CD14-positive monocyte (primary cell): ENCODE measurements at regions not wholly inside any gene's neighbourhood (a gene's known extent, or its start where the extent isn't known, plus 50 kb on each side); places are given as distances from the start of the nearest gene placed in this dataset.

Experiments
- DNase-seq, 3 donors: peaks; one replicate each; pipeline ENCODE4 v3.0.0-alpha.2; 2011 to 2022
- H2AFZ ChIP-seq: 2 replicates; pipeline ENCODE4 v1.6.0; 2012; ENCODE audit warnings: mild to moderate bottlenecking, low read depth, low read length, inconsistent platforms; ENCODE audit not compliant: insufficient read depth, poor library complexity, severe bottlenecking
- H3K27ac ChIP-seq, 2 donors: 1 replicate in 1 of 2; 2 replicates in 1 of 2; pipeline ENCODE4 v1.5.1; 2012 to 2013; ENCODE audit warnings: low read length in 2 of 2, control low read depth in 1 of 2, inconsistent platforms in 1 of 2, low read depth in 1 of 2, mild to moderate bottlenecking in 1 of 2
- H3K27me3 ChIP-seq, 2 donors: one replicate each; pipeline versions ENCODE4 v1.6.0 to v1.6.1; 2011 to 2013; ENCODE audit warnings: low read length in 2 of 2; ENCODE audit not compliant: control insufficient read depth in 2 of 2, insufficient read depth in 2 of 2
- H3K36me3 ChIP-seq, 2 donors: replicated peaks in 1 of 2; 1 replicate in 1 of 2; 2 replicates in 1 of 2; pipeline versions ENCODE4 v1.5.1 to v1.6.1; 2012 to 2013; ENCODE audit warnings: low read length in 2 of 2, control low read depth in 1 of 2, inconsistent platforms in 1 of 2, mild to moderate bottlenecking in 1 of 2; ENCODE audit not compliant: insufficient read depth in 2 of 2, control insufficient read depth in 1 of 2
- H3K4me1 ChIP-seq, 2 donors: 1 replicate in 1 of 2; 2 replicates in 1 of 2; pipeline versions ENCODE4 v1.5.1 to v1.6.1; 2012 to 2013; ENCODE audit warnings: low read length in 2 of 2, control low read depth in 1 of 2, inconsistent platforms in 1 of 2, mild to moderate bottlenecking in 1 of 2, moderate library complexity in 1 of 2; ENCODE audit not compliant: insufficient read depth in 2 of 2, control insufficient read depth in 1 of 2
- H3K4me2 ChIP-seq: replicated peaks from 2 replicates; pipeline ENCODE3; 2012; ENCODE audit warnings: low read length, moderate library complexity, mild to moderate bottlenecking; ENCODE audit not compliant: poor library complexity, severe bottlenecking; ENCODE audit errors: extremely low read depth
- H3K4me3 ChIP-seq, 3 experiments: fragments of 200-600 bp in 1 of 3; sonication (generic) in 1 of 3; replicated peaks in 1 of 3; 1 replicate in 2 of 3; 2 replicates in 1 of 3; pipeline ENCODE4 v1.5.1; 2011 to 2013; ENCODE audit warnings: low read length in 3 of 3, mild to moderate bottlenecking in 3 of 3, control low read depth in 2 of 3, low read depth in 2 of 3, inconsistent platforms in 1 of 3, moderate library complexity in 1 of 3
- H3K79me2 ChIP-seq: 2 replicates; pipeline ENCODE4 v1.6.0; 2012; ENCODE audit warnings: mild to moderate bottlenecking, control low read depth, inconsistent platforms, low read length, moderate library complexity; ENCODE audit not compliant: insufficient read depth
- H3K9ac ChIP-seq: 2 replicates; pipeline ENCODE4 v1.6.0; 2017; ENCODE audit warnings: low read length, mild to moderate bottlenecking; ENCODE audit not compliant: insufficient read depth, poor library complexity, severe bottlenecking
- H3K9me3 ChIP-seq, 2 donors: replicated peaks in 1 of 2; 1 replicate in 1 of 2; 2 replicates in 1 of 2; pipeline versions ENCODE4 v1.5.1 to v1.6.1; 2012 to 2013; ENCODE audit warnings: low read length in 2 of 2, control low read depth in 1 of 2; ENCODE audit not compliant: control insufficient read depth in 1 of 2, insufficient read depth in 1 of 2
- H4K20me1 ChIP-seq: 2 replicates; pipeline ENCODE4 v1.6.0; 2012; ENCODE audit warnings: mild to moderate bottlenecking, low read length, control low read depth, moderate library complexity; ENCODE audit not compliant: insufficient read depth
- H3K27ac Mint-ChIP-seq, 7 donors: one replicate each; pipeline ENCODE4 v1.8.0; 2020; ENCODE audit warnings: mild to moderate bottlenecking in 7 of 7, mixed read lengths in 7 of 7, moderate library complexity in 6 of 7, inconsistent platforms in 2 of 7
- H3K27me3 Mint-ChIP-seq, 3 donors: one replicate each; pipeline ENCODE4 v1.8.0; 2021 to 2022; ENCODE audit warnings: low read depth in 3 of 3, mild to moderate bottlenecking in 3 of 3, mixed read lengths in 3 of 3, moderate library complexity in 3 of 3, inconsistent platforms in 1 of 3
- H3K36me3 Mint-ChIP-seq, 2 donors: one replicate each; pipeline ENCODE4 v1.8.0; 2020; ENCODE audit warnings: mixed read lengths in 2 of 2, inconsistent platforms in 1 of 2, mild to moderate bottlenecking in 1 of 2
- H3K4me1 Mint-ChIP-seq: one replicate; pipeline ENCODE4 v1.8.0; 2020; ENCODE audit warnings: mild to moderate bottlenecking, mixed read lengths
- H3K4me3 Mint-ChIP-seq, 2 donors: one replicate each; pipeline ENCODE4 v1.8.0; 2020; ENCODE audit warnings: mild to moderate bottlenecking in 2 of 2, mixed read lengths in 2 of 2, moderate library complexity in 1 of 2
- H3K9me3 Mint-ChIP-seq, 7 donors: one replicate each; pipeline ENCODE4 v1.8.0; 2020 to 2022; ENCODE audit warnings: mixed read lengths in 7 of 7, mild to moderate bottlenecking in 6 of 7, moderate library complexity in 6 of 7, inconsistent platforms in 2 of 7
- CTCF ChIP-seq: fragments of 200-600 bp; IDR thresholded peaks from one replicate; pipeline ENCODE4 v1.8.0; 2022; ENCODE audit warnings: antibody characterized with exemption, mild to moderate bottlenecking
- WGBS: methylation state at CpG from one replicate; pipeline ENCODE4 v1.1.5; 2013; ENCODE audit warnings: missing lambda C conversion rate; ENCODE audit not compliant: insufficient coverage; 5-methylcytosine and 5-hydroxymethylcytosine counted together
- intact Hi-C, 2 donors: fragments of 100-400 bp; cut with micrococcal nuclease; formaldehyde crosslinking; loops; one replicate each; pipeline versions ENCODE4 v1.15.0 to v1.15.1; 2023

GRCh38 chr15:85959611-85960010, 120.1 kb upstream of the AGBL1 start:
- Mint-ChIP-seq H3K4me1 (no peaks in the 10 kb centered on the region), H3K4me3 (no peak overlapping the region), H3K9me3 (peaks cover 0 to 9% (median 2%) of the 10 kb centered on the region in 7 donors), H3K27ac (no peak overlapping the region), H3K27me3 (peaks cover 0 to 3% (median 0%) of the 10 kb centered on the region in 3 donors), H3K36me3 (no peaks in the 10 kb centered on the region)
- Histone ChIP-seq H3K4me1 (no peaks in the 10 kb centered on the region), H3K36me3 (no peaks in the 10 kb centered on the region), H3K9me3 (no peaks in the 10 kb centered on the region), H4K20me1 (no peaks in the 10 kb centered on the region), H3K27ac (no peak overlapping the region), H3K4me3 (no peak overlapping the region), H3K79me2 (no peaks in the 10 kb centered on the region), H3K9ac (no peak overlapping the region), H3K27me3 (no peaks in the 10 kb centered on the region), H3K4me2 (no peak overlapping the region), H2AFZ (no peak overlapping the region)
- WGBS = 100% methylated on average over 1 of the region's 4 CpGs
- no peak for DNase-seq
- intact Hi-C loops = no loop called here
- no peak for TF ChIP-seq CTCF

DNA sequence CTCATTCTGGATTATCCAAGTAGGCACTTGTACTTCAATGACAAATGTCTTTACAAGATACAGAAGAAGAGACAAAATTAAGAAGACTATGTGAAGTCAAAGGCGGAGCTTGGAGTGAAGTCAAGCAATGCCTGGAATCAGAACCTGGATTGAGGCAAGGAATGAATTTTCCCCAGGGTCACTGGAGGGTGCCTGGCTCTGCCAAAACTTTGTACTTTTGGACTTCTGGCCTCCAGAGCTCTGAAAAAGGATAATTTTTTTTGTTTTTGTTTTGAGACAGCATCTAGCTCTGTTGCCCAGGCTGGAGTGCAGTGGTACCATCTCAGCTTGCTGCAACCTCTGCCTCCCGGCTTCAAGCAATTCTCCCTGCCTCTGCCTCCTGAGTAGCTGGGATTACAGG, 119.3 kb upstream of the AGBL1 start:
- peaks cover 0 to 9% (median 2%) of the 10 kb centered on the region in 7 donors for H3K9me3 Mint-ChIP-seq
- H3K9ac ChIP-seq = no peak overlapping the region
- no peaks in the 10 kb centered on the region for H3K27me3 ChIP-seq
- H3K4me3 Mint-ChIP-seq = no peak overlapping the region
- intact Hi-C loops = no loop called here
- WGBS = 94% methylated on average over 1 of the region's 2 CpGs
- H3K9me3 ChIP-seq = no peaks in the 10 kb centered on the region
- no peak for TF ChIP-seq CTCF
- H3K79me2 ChIP-seq = no peaks in the 10 kb centered on the region
- peaks cover 0 to 3% (median 0%) of the 10 kb centered on the region in 3 donors for H3K27me3 Mint-ChIP-seq
- H4K20me1 ChIP-seq = no peaks in the 10 kb centered on the region
- no peaks in the 10 kb centered on the region for H3K36me3 ChIP-seq
- no peaks in the 10 kb centered on the region for H3K4me1 ChIP-seq
- no peaks in the 10 kb centered on the region for H3K36me3 Mint-ChIP-seq
- no peak overlapping the region for H3K27ac ChIP-seq
- no peak overlapping the region for H2AFZ ChIP-seq
- no peak for DNase-seq
- H3K27ac Mint-ChIP-seq = peak overlapping the region in 1 of 7 donors; percentile 41
- no peak overlapping the region for H3K4me2 ChIP-seq
- no peaks in the 10 kb centered on the region for H3K4me1 Mint-ChIP-seq
- no peak overlapping the region for H3K4me3 ChIP-seq
